ENCODE measurements at regions not wholly inside any gene's neighbourhood (a gene's known extent, or its start where the extent isn't known, plus 50 kb on each side); places are given as distances from the start of the nearest gene placed in this dataset.

- TF ChIP-seq CHD7 (IDR thresholded peaks at IDR 0.05; ENCODE audit: insufficient replicate concordance, low read length), result no peak
- TF ChIP-seq CHD1 (IDR thresholded peaks at IDR 0.05; ENCODE audit: low read depth, low read length), result no peak
- no peak for TF ChIP-seq YY1 (IDR thresholded peaks at IDR 0.05; ENCODE audit: low read depth, low read length)
Measured at GRCh38 chr2:172333235-172333977, 94.0 kb upstream of the ITGA6 start (continued).
